ENCODE measurements at regions not wholly inside any gene's neighbourhood (a gene's known extent, or its start where the extent isn't known, plus 50 kb on each side); places are given as distances from the start of the nearest gene placed in this dataset.

DNA sequence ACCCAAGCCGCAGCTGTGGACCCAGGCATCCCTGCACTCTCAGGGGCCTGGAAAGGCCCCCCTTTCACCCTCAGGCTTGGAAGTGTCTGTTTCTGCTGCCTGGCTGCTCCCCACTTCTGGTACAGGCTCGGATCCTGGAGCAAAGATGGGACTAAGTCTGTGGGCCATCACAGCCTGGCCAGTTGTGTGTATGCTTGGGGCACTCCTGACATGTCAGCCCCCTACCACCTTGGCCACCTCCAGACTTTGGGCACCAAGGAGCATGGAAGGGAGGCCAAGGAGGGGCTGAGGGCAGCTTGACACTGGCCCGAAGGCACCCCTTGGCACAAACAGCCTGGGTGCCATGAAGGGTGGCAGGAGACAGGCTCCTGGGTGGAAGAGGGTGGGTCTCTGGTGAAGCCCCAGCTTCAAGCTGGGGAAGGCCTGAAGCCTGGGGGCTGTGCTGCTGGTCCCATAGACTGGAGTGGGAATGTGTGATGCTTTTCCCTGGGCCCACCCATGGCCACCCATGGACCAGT is 799.4 kb upstream of the AGA start:
- no peak for TF ChIP-seq CTCF (IDR thresholded peaks at IDR 0.05; ENCODE audit: low read length)
- TF ChIP-seq EZH2 (optimal IDR thresholded peaks at IDR 0.05; ENCODE audit: low read depth, low read length) = no peak

Data from MM.1S (cell line).